ENCODE measurements at regions not wholly inside any gene's neighbourhood (a gene's known extent, or its start where the extent isn't known, plus 50 kb on each side); places are given as distances from the start of the nearest gene placed in this dataset.

- DNase-seq (ENCODE audit: low spot score in 2 of 2) (no peak), FAIRE-seq (no peak)
Measured at GRCh38 chr5:174281855-174282254, 236.3 kb downstream of the NSG2 start.

GRCh38 chr5:174282391-174282790 lies 236.9 kb downstream of the NSG2 start:
- DNase-seq (ENCODE audit: low spot score in 2 of 2), result no peak
- FAIRE-seq, result no peak

DNA sequence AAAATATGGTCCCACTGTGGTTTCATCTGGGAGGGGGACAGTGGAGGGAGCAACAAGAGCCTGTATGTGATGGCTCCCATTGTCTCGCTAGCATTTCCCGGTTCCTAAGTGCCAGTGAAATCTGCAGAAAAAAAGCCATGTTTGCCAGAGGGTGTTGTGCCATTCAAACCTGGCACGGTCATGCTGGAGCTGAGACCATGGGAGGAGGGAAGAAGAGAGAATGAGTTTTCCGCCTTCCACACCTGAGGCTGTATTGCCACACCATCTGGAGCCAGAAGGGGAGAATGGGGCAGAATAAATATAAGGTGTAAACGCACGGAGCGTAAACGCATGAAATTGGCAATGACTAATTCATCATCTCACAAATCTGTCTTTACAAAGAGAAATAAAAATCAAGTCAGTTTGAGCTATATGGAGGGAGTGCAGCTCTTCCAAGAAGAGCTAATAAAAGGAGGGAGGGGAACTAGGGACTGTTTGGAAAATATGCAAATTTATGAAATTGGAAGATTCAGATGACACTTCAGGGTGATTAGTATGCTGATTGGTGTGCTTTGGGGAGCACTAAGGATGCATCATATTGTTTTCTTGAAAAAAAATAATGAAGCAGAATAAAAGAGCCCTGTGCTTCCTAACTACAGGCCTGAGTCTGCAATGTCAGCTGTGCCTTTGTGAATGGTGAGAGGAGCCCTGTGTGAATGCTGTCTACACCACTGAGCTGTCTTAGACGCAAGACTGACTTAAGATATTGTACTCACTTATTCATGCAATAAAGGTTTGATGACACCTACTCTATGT lies 237.9 kb downstream of the NSG2 start:
- DNase-seq (ENCODE audit: low spot score in 2 of 2) (no peak), FAIRE-seq (no peak)

DNA sequence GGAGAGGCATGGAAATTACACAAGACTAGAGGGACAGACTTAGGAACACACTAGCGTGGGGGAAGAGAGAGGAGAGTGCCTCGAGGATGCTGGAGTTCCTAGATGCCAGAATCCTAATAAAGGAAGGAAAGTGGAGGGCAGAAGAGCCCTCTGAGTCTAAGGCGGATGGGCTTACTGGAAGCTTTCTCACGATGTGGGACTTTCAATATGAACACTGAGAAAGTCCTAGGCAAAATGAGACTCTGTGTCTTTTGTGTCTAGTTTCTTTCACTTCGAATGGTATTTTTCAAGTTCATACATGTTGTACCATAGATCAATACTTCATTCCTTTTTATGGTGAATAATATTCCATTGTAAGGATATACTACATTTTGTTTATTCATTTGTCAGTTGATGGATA lies 239.4 kb downstream of the NSG2 start:
- DNase-seq (ENCODE audit: low spot score in 2 of 2) (no peak), FAIRE-seq (no peak)

DNA sequence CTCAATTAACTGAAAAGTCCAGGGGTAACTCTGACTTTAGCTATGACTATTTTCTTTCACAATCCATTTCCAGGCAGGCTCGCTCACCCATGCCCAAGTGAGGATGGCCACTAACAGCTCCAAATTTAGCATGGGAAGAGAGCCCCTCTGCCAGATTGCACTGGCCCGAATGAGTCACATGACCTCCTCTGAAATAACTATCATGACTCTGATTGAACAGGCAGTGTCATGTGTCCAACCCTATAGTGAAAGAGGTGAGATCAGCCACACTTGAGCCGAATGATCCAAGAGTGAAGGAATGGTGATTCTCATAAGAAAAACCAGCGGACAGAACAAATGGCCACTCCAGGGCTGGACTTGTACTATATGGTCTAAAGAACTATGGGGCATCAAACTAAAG lies 242.3 kb downstream of the NSG2 start:
- DNase-seq (ENCODE audit: low spot score in 2 of 2), result no peak
- no peak for FAIRE-seq

GRCh38 chr5:174288439-174288838 lies 242.9 kb downstream of the NSG2 start:
- FAIRE-seq (no peak), DNase-seq (ENCODE audit: low spot score in 2 of 2) (no peak)

- FAIRE-seq (no peak), DNase-seq (ENCODE audit: low spot score in 2 of 2) (no peak)
Measured at GRCh38 chr5:174291162-174291561, 245.7 kb downstream of the NSG2 start.

GRCh38 chr5:174292348-174292747 lies 246.8 kb downstream of the NSG2 start:
- no peak for FAIRE-seq
- DNase-seq (ENCODE audit: low spot score in 2 of 2), result no peak

GRCh38 chr5:174293006-174293405 lies 247.5 kb downstream of the NSG2 start:
- FAIRE-seq (no peak), DNase-seq (ENCODE audit: low spot score in 2 of 2) (no peak)

GRCh38 chr5:174293481-174293880 lies 248.0 kb downstream of the NSG2 start:
- no peak for FAIRE-seq

DNA sequence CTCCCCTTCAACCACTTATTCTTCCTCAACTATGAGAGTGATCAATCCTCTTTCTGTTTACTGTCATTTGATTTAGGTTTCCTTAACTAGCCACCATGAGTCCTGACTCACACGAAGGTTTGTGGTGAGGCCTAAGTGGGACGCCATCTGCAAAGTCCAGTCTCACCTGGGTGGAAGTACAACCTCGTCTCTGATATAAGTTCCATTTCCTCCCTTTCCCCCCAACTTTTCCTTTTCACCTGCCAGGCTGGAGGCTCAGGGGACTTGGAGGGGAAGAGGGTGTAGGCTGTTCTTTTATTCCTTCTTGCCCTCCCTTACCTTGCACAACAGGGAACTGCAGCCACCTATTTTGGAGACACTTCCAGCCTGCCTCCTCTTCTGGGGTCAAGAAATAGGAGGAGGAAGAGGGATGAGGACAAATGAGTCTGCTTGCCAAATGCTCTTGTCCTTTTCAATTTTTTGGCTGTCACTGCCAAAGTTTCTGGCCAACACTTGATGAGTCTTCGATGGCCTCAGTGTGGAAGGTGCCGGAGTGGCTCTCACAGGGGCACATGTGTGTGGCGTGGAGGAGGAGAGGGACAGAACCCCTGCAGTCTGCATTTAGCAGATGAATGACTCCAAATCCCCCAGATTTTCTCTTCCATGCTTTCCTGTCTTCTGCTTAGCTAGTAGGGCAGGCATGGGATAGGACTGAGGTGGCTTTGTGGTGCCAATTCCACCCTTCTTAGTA lies 249.6 kb downstream of the NSG2 start:
- FAIRE-seq (no peak), DNase-seq (ENCODE audit: low spot score in 2 of 2) (no peak)

More at GRCh38 chr5:174293481-174293880, 248.0 kb downstream of the NSG2 start:
- no peak for DNase-seq (ENCODE audit: low spot score in 2 of 2)

DNA sequence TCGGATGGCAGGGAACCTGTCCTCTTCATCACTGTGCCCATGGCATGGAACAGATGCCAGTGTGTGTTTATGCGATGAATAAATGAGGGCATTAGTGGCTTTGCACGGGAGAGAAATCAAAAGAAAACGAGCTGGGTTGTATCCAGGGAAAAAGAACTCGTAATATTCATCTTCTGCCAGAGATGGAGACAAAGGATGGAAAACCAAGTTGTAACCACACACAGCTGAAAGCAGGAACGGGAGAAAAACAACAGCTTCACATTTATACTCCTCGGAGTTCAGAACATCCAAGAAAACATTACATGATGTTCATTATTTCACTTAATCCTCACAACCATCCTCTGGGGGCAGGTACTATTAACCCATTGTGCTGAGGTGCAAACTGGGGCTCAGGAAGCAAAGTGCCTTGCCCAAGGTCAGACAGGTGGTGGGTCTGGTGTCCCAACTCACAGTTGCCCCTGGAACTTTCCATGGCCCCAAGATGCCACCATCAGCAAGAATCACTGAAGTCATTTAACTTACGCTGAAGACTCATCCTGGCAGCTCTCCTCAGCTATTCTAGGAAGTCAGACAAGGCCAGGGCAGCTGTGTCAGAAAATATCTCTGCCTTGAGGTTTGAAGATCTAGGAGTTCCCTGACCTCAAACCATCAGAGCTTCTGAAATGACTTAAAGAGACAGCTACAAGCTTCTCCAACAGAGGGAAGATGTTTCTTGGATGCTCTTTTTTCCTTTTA lies 250.4 kb downstream of the NSG2 start:
- no peak for DNase-seq (ENCODE audit: low spot score in 2 of 2)
- FAIRE-seq, result no peak

GRCh38 chr5:174300118-174300940 lies 254.8 kb downstream of the NSG2 start:
- FAIRE-seq (no peak), DNase-seq (ENCODE audit: low spot score in 2 of 2) (no peak)

DNA sequence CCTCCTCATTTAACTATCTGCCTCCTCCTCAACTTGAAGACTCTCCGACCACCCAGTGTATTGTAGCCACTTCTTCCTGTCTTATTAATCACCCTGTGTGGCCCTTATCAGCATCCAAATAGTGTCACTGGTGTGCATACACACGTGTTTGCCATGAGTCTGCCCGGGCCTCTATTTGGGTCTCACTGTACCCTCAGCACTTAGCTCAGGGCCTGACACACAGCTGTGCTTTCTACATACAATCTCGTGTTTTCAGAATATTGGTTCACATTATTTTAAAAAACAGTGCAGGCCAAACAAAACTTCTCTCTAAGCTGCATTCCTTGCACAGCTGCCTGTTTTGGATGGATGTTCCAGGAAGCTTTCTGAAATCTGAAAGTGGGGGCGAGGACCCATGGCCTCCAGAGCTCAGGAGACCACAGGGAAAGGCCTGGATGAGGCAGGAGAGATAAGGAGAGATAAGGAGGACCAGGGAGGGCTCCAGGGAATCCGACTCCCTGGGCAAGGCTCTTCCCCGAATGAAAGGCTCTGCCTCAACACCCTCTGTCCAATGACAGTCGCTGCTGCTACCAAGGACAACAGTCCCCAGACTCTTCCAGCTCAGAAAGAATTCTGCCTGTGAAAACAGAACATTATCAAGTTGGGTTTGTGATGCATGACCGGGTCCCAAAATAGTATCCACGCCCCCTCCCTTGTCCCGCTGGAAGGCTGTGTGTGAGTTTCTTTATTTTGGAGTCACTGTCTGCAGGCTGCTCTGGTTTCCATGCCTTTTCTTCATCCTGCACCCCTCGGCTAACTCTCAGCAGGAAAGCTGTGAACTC lies 255.6 kb downstream of the NSG2 start:
- no peak for DNase-seq (ENCODE audit: low spot score in 2 of 2)
- no peak for FAIRE-seq

DNA sequence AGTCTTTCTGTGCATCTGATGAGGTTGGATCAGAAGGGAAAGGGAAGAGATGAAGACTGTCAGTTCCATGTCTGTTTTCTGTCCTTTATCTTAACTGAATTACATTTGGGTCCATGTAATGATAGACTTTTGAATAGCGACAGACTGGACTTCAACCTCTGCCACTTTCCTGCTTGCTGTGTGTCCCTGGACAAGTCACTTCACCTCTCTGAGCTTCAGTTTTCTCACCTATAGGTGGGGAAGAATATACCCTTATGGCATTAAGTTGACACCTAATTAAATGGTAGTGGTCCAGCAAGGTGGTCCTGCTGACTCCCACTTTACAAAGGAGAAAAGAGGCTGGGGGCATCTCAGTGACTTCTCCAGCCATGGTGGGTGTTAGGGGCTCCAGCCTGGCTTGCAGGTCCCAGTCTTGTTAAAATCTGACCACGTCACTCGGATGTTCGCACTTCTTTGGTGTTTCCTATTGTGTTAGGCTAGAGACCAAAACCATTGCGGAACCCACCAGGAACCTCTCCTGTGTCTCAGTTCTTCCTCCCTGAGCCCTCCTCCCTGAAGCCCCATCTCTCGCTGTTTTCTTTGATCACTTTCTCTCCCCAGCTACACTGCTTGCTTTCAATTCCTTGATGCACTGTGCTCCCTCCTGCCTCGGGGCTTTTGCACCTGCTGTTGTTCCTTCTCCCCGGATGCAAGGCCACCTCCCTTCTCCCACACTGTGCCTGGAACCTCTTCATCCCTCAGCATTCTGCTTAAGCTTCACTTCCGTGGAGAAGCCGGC lies 256.5 kb downstream of the NSG2 start:
- DNase-seq (ENCODE audit: low spot score in 2 of 2), result no peak
- FAIRE-seq, result no peak

DNA sequence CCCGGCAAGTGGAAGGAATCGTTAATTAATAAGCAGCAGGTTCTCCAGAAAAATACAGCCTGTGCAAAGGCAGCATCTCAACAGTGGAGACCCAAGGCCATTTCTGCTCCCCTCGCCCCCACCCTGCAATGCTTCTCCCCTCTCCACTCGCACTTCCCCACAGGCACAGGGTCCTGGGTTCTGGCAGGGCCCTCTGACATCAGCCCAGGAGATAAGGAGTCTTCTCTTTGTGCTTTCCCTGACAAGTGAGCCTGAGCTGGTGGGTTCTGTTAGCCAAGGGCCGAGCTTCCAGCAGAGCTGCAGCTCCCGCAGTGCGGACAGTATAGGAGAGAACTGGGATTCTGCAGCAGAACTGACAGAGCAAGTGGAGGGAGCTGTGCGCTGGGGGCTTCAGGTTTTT lies 257.5 kb downstream of the NSG2 start:
- FAIRE-seq (no peak), DNase-seq (ENCODE audit: low spot score in 2 of 2) (no peak)

GRCh38 chr5:174303437-174304045 lies 258.0 kb downstream of the NSG2 start:
- FAIRE-seq, result no peak

DNA sequence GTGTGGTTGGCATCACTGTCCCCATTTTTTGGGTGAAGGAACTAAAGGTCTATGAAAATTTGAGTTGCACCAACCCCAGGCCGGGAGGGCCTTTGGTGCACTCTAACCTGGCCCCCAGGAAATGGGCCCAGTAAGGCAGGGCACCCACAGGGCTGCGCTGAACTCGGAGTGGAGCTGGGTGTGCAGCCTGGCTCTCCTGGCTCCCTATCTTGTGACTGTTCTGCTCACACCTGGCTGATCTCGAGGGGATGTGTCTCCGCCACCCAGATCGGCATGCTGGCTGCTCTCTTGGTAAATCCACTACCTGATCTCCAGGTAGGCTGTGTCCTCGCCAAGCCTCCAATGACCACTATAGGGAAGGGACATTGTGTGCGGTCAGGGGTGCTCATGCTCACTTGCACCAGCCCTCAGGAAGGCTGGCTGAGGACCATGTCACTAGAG lies 259.8 kb downstream of the NSG2 start:
- DNase-seq (ENCODE audit: low spot score in 2 of 2), result no peak
- FAIRE-seq, result no peak

More at GRCh38 chr5:174303437-174304045, 258.0 kb downstream of the NSG2 start:
- no peak for DNase-seq (ENCODE audit: low spot score in 2 of 2)
